NCI-H2196 (cell line): ENCODE measurements at regions not wholly inside any gene's neighbourhood (a gene's known extent, or its start where the extent isn't known, plus 50 kb on each side); places are given as distances from the start of the nearest gene placed in this dataset.
A peak's percentile ranks its signal among the peaks of the same experiment; 100 is the strongest.
"Not testable (repeated sequence)": the region's sequence is repeated elsewhere in the genome, so short reads cannot be mapped to it uniquely, and the experiment has no call there.

Experiments
- DNase-seq: peaks from one replicate; lab custom pipeline; 2025; ENCODE audit not compliant: unreplicated experiment; lab: John Stamatoyannopoulos, UW

DNA sequence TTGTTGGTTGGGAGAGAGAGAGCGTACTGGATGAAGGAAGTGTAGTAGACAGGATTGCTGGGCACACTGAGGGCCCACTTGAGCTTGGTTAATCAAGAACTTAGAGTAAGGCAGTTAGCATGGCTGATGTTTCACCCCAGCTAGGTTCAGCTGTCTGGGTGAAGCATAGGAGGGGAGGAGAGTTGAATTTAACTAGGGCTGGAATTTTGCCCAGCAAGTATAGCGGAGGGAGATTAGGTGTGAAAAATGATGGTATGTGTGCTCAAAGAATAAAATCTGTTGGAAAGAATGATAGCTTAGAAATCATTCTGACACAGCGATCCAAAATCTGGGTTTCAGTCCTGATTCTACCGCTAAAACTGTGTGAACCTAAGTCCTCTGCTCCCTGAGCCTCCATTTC, 461.5 kb upstream of the PROX1 start:
- no peak for DNase-seq

GRCh38 chr1:213530611-213531320, 457.0 kb upstream of the PROX1 start:
- DNase-seq = no peak

DNA sequence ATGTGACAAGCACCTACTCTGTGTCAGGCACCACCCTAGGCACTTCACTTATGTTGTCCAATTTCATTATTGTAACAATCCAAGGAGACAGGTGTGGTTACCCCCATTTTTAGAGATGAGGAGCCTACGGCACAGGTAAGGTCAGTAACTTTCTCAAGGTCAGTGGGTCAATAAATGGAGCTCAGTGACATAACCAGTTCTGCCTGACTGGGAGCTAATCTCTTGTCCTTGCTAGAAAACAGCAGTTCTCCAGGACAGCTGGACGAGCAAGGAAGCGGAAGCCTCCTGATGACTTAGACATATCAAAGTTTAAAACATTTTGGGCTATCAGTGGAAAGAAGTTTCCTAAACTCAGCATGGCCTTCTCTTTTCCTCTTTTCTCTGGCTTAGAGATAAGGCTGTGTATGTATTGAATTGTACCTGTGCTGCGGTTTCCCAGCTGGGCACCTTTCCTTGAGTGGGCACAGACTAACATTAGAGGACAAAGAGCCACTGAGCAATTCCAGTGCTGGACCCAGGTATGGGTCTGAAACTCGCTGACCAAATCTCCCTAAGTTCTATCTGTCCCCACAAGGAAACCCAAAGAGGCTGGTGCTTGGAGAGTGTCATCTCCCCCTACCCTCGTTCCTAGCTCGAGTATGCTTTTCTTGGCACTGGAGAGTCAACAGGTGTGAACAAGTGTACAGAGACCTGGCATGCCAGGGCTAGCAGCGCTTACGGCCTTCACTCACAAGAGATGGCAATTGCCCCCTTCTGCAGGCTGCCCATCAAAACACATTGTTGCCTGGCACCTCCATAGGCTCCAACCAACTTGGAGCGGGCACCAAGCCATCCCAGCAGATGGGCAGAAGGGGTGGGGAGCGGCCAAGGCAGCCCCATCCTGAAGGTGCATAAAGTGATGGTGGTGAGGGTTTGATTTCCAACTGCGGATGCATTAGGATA, 456.1 kb upstream of the PROX1 start:
- no peak for DNase-seq

DNA sequence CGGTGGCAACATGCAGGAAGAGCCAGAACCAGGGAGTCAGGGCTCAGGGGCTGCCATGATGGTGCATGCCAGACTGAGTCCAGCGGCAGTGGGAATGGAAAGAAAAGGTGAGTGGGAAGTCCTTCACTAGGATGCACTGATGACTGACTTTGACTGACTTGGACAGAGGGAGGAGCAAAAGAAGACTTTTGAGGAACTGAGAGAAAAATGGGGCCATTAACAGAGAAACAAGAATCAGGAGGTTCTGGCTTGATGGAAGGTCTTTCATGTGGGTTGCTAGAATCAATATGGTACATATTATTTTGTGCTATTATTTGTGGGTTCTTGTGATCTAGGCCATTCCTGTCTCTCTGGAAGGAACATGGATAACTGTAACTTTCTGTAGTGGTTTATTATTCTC, 454.6 kb upstream of the PROX1 start:
- no peak for DNase-seq

DNA sequence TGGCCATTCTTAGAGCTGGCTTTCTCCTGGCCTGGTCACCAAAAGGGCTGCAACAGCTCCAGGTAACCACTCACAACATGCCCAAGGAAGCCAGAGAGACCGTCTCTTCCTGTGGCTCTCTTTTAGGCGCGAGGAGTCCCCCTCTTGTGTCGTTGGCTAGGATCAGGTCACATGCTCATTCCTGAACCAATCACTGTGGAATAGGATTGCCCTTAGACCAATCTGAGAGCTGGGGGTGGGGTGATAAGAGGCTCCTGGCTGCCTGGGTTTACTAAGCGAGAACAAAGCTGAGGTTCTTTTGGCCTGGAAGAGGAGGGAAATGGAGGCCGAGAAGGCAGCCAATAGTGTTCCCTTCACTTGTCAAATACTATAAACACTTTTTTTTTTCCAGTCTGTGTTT, 452.1 kb upstream of the PROX1 start:
- DNase-seq = no peak

- DNase-seq = no peak
Measured at GRCh38 chr1:213538251-213538650, 449.5 kb upstream of the PROX1 start.

- no peak for DNase-seq
Measured at GRCh38 chr1:213539464-213539863, 448.3 kb upstream of the PROX1 start.

DNA sequence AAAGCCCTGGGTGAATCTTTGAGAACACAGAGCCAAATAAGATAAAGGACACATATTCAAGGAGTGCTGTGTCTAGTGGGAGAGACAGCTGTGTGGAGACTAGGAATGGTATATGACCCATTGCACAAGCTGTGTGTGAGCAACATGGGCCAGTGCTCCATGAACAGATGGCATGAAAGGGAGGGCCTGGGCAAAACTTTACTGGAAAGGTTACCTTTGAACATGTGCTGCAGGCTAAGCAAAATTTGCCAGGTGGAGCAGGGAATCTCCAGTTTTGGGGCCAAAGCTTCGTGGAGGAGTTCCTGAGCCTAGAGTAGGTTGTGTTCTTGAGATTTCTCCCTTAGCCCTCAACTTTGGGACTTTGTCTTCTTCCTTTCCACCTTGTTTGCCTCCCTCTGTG, 446.1 kb upstream of the PROX1 start:
- DNase-seq = no peak

DNA sequence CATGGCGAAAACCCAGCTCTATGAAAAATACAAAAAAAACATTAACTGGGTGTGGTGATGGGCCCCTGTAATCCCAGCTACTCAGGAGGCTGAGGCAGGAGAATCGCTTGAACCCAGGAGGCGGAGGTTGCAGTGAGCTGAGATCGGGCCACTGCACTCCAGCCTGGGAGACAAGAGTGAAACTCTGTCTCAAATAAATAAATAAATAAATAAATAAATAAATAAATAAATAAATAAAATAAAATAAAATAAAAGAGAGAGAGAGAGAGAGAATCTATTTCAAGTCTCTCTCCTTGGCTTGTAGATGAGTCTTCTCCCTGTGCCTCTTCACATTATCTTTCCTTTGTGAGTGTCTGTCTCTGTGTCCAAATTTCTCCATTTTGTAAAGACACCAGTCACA, 442.6 kb upstream of the PROX1 start:
- DNase-seq = not testable (repeated sequence)

DNA sequence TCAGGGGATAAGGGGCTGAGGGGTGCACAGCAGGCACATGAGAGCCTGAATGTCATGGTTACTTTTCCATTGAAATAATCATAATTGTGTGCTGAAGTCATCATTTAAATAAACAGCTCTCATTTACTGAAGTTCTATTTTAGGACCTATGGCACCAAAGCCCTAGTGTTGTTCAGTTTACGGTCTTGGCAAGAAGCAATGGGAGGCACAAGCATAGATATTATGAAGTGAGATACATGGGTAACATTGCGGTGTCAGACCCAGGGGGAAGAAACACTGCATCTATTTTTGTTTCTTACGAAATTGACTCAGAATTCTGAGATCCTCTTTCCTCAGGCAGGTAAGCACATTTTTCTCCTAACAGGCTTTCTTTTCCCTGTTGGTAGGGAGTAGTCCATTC, 437.8 kb upstream of the PROX1 start:
- DNase-seq = no peak

DNA sequence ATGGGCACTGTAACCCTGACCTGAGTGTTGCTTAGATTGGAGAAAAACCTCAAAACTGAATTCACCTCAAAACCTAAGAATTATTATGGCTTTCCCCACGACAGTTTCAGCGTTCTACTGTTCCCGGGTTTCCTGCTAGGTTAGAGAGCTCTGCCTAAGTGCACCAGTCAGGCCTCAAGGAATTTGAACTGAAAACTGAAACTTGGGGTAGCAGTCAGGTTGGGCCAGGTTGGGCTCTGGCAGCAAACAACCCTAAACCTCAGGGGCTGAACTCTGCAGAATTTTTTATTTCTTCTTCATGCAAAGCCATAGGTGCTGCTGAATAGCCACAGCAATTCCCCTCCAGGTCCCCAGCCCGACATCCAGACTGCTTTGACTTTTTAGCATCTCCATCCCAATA, 437.0 kb upstream of the PROX1 start:
- no peak for DNase-seq

- no peak for DNase-seq
Measured at GRCh38 chr1:213552045-213552444, 435.7 kb upstream of the PROX1 start.

DNA sequence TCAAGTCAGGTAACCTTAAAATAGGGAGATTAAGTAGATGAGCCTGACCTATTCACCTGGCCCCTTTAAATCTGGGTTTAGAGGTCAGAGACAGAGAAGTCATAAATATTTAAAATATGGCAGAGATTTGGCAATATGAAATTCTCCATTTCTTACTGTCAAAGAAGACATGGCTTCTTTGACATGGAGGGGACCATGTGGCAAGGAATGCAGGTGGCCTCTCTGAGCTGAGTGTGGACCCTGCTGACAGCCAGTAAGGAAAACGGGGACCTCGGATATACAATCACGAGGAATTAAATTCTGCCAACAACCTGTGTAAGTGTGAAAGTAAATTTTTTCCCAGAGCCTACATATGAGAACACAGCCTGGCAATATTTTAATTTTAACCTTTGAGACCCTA, 427.5 kb upstream of the PROX1 start:
- no peak for DNase-seq

GRCh38 chr1:213561870-213562269, 425.9 kb upstream of the PROX1 start:
- no peak for DNase-seq

DNA sequence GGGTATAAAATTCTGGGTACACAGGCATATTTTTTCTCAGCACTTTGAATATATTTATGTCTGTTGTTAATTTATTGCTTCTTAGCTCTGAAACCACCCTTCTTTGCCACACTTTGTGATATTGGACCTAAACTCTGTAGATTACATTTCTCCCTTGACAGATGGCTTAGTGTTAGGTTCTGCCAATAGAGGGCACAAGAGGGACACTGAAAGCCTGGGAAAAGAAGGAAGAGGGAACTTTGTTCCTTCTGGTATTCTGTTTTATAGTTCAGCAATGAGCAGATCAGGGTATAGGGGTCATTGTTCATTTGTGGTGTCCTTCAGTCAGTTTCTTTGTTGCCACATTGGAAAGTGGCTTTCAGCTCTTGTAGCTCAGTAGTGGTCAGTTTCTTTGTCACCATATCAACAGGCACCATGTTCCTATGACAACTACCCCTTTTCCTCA, 423.5 kb upstream of the PROX1 start:
- peak; percentile 29 for DNase-seq

DNA sequence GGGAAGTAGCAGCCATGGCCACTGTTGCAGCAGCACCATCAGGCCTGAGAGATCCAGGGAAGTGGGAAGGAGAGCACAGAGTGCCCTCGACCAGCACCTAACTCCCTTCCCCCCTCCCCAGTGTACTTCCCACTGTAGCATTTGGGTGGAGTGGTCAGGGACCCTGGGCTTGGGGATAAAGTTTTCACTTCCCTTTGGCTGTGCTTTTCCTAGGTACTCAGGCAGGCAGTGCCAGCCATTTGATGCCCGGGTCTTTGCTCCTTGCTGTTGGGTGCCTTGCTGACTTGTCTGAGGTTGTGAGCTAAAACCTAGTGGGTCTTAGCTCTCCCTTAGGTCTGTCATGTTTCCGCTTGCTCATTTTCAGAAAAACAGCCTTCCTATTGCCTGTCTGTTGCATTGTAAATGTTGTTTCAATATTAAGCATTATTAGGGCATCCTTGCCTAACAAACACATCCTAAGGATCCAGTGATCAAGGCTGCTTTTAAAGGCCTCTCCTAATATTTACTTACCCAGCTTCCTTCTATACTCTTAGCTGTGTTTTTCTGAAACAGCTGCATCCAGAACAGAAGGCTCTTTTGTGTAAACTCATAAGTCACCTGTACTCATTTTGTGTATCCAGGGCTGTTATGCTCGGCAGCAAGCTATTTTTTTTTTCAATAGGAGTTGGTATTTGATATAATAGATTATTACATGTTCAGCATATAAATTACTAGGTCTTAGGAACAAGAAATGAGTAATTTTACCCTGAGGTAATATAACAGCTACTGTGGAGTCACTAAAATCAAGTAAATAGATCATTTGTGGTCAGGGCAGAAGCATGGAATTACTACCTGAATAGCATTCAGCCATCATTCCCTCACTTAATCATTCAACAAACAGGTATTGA, 418.6 kb upstream of the PROX1 start:
- DNase-seq = peak; percentile 43

- DNase-seq = no peak
Measured at GRCh38 chr1:213569816-213570150, 418.0 kb upstream of the PROX1 start.

DNA sequence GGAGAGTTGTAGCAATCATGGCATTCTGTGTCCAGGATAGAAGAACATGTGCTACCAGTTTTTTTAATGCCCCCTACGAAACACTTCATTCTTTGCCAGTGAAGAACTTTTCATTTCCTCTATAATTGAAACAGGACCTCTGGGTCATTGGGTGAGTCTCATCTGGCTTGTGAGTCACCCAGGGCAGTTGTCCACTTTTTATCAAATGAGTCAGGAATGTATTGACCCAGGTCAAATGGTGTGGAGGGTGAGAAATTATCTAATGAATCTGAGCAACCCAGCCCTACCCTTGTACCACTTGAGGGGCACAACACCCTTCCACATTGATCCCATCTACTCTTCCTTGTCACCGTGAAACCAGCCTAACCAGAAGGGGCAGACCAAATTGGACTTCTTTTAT, 417.3 kb upstream of the PROX1 start:
- no peak for DNase-seq

- no peak for DNase-seq
Measured at GRCh38 chr1:213571419-213571818, 416.4 kb upstream of the PROX1 start.

DNA sequence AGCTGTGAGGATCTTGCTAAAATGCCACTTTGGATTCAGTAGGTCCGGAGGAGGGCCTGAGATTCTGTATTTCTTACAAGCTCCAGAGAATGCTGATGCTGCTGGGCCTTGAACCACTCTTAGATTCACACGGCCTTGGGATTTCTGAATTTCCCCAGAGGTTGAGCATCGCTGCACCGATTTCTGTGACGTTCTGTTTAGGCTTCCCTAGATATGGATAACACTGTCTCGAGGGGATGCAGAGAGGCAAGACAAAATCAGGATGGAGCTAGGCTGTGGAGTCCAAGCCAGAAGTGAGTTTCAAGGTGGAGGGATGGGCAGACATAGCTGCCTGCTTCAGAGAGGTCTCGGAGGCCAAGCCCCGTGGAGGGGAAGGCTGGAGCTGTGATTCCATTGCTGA, 415.9 kb upstream of the PROX1 start:
- DNase-seq = no peak

DNA sequence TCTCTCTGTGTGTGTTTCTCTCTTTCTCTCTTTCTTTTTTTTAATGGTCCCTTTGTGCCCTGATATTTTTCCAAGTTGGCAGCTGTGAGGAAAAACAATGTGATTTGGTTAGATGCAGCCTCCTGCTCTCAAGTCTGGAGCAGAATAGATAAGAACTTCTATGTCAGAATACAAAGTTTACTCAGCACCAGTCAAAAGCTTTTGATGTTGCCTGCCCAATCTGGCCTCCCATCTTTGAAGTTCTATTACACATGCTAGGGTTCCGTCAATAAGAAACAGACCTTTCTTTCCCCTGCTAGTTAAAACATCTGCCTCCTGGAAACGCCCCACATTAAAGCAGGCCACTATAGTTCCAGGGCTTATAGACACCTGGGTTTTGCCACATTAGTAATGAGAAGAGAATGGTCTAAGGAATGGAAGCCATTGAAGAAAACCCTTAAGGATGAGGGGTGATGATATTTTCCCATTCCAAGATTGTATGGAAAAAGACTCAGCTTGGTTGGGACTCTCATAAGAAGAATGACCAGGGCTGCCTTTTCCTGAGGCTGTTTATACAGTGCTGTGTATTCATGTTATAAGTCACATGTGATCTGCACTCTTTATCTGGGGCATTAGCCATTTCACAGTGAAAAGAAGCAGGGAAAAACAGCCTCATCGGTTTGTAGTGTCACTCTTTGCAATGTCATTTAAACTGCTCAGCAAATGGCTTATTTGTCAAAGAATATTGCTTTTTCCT, 414.7 kb upstream of the PROX1 start:
- no peak for DNase-seq
